Neuronal stem cell (in vitro differentiated cells): ENCODE measurements at regions not wholly inside any gene's neighbourhood (a gene's known extent, or its start where the extent isn't known, plus 50 kb on each side); places are given as distances from the start of the nearest gene placed in this dataset.
A peak's percentile ranks its signal among the peaks of the same experiment; 100 is the strongest.

Experiments
- DNase-seq: peaks from one replicate; pipeline ENCODE4 v3.0.0-alpha.2; 2013; ENCODE audit warnings: low spot score
- H2AFZ ChIP-seq: one replicate; pipeline ENCODE4 v1.6.1; 2013; ENCODE audit warnings: mild to moderate bottlenecking, low read length, inconsistent platforms
- H2AK5ac ChIP-seq: 2 replicates; pipeline ENCODE4 v1.6.1; 2013; ENCODE audit warnings: low read depth, mild to moderate bottlenecking, inconsistent platforms, low read length, moderate library complexity, mixed read lengths
- H2BK120ac ChIP-seq: 2 replicates; pipeline ENCODE4 v1.6.1; 2013; ENCODE audit warnings: low read depth, mild to moderate bottlenecking, inconsistent platforms, low read length, moderate library complexity, mixed read lengths
- H2BK12ac ChIP-seq: one replicate; pipeline ENCODE4 v1.6.1; 2013; ENCODE audit warnings: low read length, inconsistent platforms
- H2BK15ac ChIP-seq: 2 replicates; pipeline ENCODE4 v1.6.1; 2013; ENCODE audit warnings: mild to moderate bottlenecking, low read length, inconsistent platforms, mixed read lengths
- H2BK5ac ChIP-seq: one replicate; pipeline ENCODE4 v1.6.1; 2013; ENCODE audit warnings: inconsistent platforms, mild to moderate bottlenecking, low read length, moderate library complexity
- H3K14ac ChIP-seq: one replicate; pipeline ENCODE4 v1.6.1; 2013; ENCODE audit warnings: low read length, inconsistent platforms
- H3K18ac ChIP-seq: 2 replicates; pipeline ENCODE4 v1.6.1; 2013; ENCODE audit warnings: low read length, inconsistent platforms
- H3K23ac ChIP-seq: 2 replicates; pipeline ENCODE4 v1.6.1; 2013; ENCODE audit warnings: low read depth, mild to moderate bottlenecking, mixed read lengths, low read length, inconsistent platforms; ENCODE audit not compliant: poor library complexity
- H3K27ac ChIP-seq: replicated peaks from 3 replicates; pipeline ENCODE4 v1.5.1; 2013; ENCODE audit warnings: low read length, inconsistent platforms
- H3K27me3 ChIP-seq, 3 experiments: 2 replicates each; pipeline ENCODE4 v1.6.1; 2013; ENCODE audit warnings: low read length in 3 of 3, mild to moderate bottlenecking in 2 of 3, inconsistent platforms in 1 of 3, low read depth in 1 of 3, mixed read lengths in 1 of 3, moderate library complexity in 1 of 3; ENCODE audit not compliant: control insufficient read depth in 3 of 3, insufficient read depth in 3 of 3
- H3K36me3 ChIP-seq, 2 donors: replicated peaks in 1 of 2; 2 replicates each; pipeline ENCODE4 v1.6.1; 2013; ENCODE audit warnings: low read length in 2 of 2; ENCODE audit not compliant: control insufficient read depth in 2 of 2, insufficient read depth in 2 of 2
- H3K4ac ChIP-seq: 2 replicates; pipeline ENCODE4 v1.6.1; 2013; ENCODE audit warnings: inconsistent platforms, mild to moderate bottlenecking, low read length, moderate library complexity
- H3K4me1 ChIP-seq, 2 donors: 1 replicate in 1 of 2; 2 replicates in 1 of 2; pipeline ENCODE4 v1.6.1; 2013; ENCODE audit warnings: low read length in 2 of 2, low read depth in 1 of 2; ENCODE audit not compliant: control insufficient read depth in 2 of 2, insufficient read depth in 1 of 2
- H3K4me2 ChIP-seq: one replicate; pipeline ENCODE4 v1.6.1; 2013; ENCODE audit warnings: mild to moderate bottlenecking, low read length, inconsistent platforms; ENCODE audit not compliant: insufficient read depth, poor library complexity, severe bottlenecking
- H3K4me3 ChIP-seq, 2 donors: 2 replicates each; pipeline ENCODE4 v1.5.1; 2013; ENCODE audit warnings: low read length in 2 of 2, mild to moderate bottlenecking in 2 of 2, inconsistent platforms in 1 of 2, moderate library complexity in 1 of 2
- H3K79me1 ChIP-seq: one replicate; pipeline ENCODE4 v1.6.1; 2013; ENCODE audit warnings: low read depth, mild to moderate bottlenecking, inconsistent platforms, low read length, moderate library complexity
- H3K9ac ChIP-seq: one replicate; pipeline ENCODE4 v1.6.1; 2013; ENCODE audit warnings: mild to moderate bottlenecking, low read depth, low read length, inconsistent platforms; ENCODE audit not compliant: poor library complexity
- H3K9me3 ChIP-seq, 2 donors: replicated peaks in 1 of 2; 2 replicates each; pipeline versions ENCODE3 to v1.6.1; 2013; ENCODE audit warnings: low read length in 2 of 2, mild to moderate bottlenecking in 2 of 2, inconsistent platforms in 1 of 2, low read depth in 1 of 2, mixed read lengths in 1 of 2, moderate library complexity in 1 of 2; ENCODE audit not compliant: control insufficient read depth in 2 of 2, insufficient read depth in 1 of 2
- H4K8ac ChIP-seq: one replicate; pipeline ENCODE4 v1.6.1; 2013; ENCODE audit warnings: low read depth, mild to moderate bottlenecking, inconsistent platforms, low read length, moderate library complexity
- H4K91ac ChIP-seq: one replicate; pipeline ENCODE4 v1.6.1; 2013; ENCODE audit warnings: low read length, low read depth, mild to moderate bottlenecking, inconsistent platforms; ENCODE audit not compliant: poor library complexity
- WGBS, 2 donors: extraction: QIAGEN DNeasy Blood & Tissue Kit; methylation state at CpG; one replicate each; pipeline ENCODE4 v1.1.7; 2013; ENCODE audit warnings: missing lambda C conversion rate in 2 of 2, mixed read lengths in 1 of 2; ENCODE audit not compliant: insufficient read length in 2 of 2, insufficient replicate concordance in 1 of 2; ENCODE audit errors: extremely low coverage in 2 of 2; 5-methylcytosine and 5-hydroxymethylcytosine counted together

- no peaks in the 10 kb centered on the region for H3K36me3 ChIP-seq
- H2BK15ac ChIP-seq: no peak overlapping the region
- no peak overlapping the region for H4K8ac ChIP-seq
- H3K4me1 ChIP-seq: peaks cover 0 to 7% of the 10 kb centered on the region in 2 donors
- H3K14ac ChIP-seq: no peak overlapping the region
- no CpG with 5 or more reads among the region's 1 CpG for WGBS, 2 donors
- no peak overlapping the region for H3K4me2 ChIP-seq
- no peak for DNase-seq
- no peak overlapping the region for H3K18ac ChIP-seq
- no peaks in the 10 kb centered on the region for H3K79me1 ChIP-seq
- H3K23ac ChIP-seq: no peak overlapping the region
- no peak overlapping the region for H2BK12ac ChIP-seq
- H3K9me3 ChIP-seq: no peaks in the 10 kb centered on the region
- no peaks in the 10 kb centered on the region for H3K27me3 ChIP-seq
- no peak overlapping the region for H4K91ac ChIP-seq
- no peak overlapping the region for H3K4me3 ChIP-seq
- H3K4ac ChIP-seq: no peak overlapping the region
- no peak overlapping the region for H2BK120ac ChIP-seq
- no peak overlapping the region for H2AFZ ChIP-seq
- H2AK5ac ChIP-seq: no peak overlapping the region
- H3K27ac ChIP-seq: no peak overlapping the region
- H3K9ac ChIP-seq: no peak overlapping the region
- H2BK5ac ChIP-seq: no peak overlapping the region
These were observed 121.7 kb upstream of the NR3C1 start for GRCh38 chr5:143525176-143525575.

- H3K4me3 ChIP-seq: no peak overlapping the region
- no peak overlapping the region for H4K91ac ChIP-seq
- no peak overlapping the region for H2BK5ac ChIP-seq
- H3K79me1 ChIP-seq: no peaks in the 10 kb centered on the region
- no peak overlapping the region for H3K18ac ChIP-seq
- no peak for DNase-seq
- H2AFZ ChIP-seq: no peak overlapping the region
- H3K14ac ChIP-seq: no peak overlapping the region
- no peak overlapping the region for H2BK15ac ChIP-seq
- H3K23ac ChIP-seq: no peak overlapping the region
- no peaks in the 10 kb centered on the region for H3K36me3 ChIP-seq
- no peaks in the 10 kb centered on the region for H3K27me3 ChIP-seq
- H3K4me1 ChIP-seq: peaks cover 0 to 7% of the 10 kb centered on the region in 2 donors
- no peak overlapping the region for H2AK5ac ChIP-seq
- no CpG with 5 or more reads among the region's 2 CpGs for WGBS, 2 donors
- H3K4me2 ChIP-seq: no peak overlapping the region
- H3K4ac ChIP-seq: no peak overlapping the region
- no peaks in the 10 kb centered on the region for H3K9me3 ChIP-seq
- no peak overlapping the region for H2BK12ac ChIP-seq
- no peak overlapping the region for H3K27ac ChIP-seq
- no peak overlapping the region for H4K8ac ChIP-seq
- H3K9ac ChIP-seq: no peak overlapping the region
- no peak overlapping the region for H2BK120ac ChIP-seq
These were observed 121.0 kb upstream of the NR3C1 start for GRCh38 chr5:143524338-143524945.

- Histone ChIP-seq H3K14ac (no peak overlapping the region), H4K8ac (no peak overlapping the region), H3K79me1 (no peaks in the 10 kb centered on the region), H3K4me3 (no peak overlapping the region), H2BK15ac (no peak overlapping the region), H3K27me3 (no peaks in the 10 kb centered on the region), H3K4me2 (no peak overlapping the region), H3K4ac (no peak overlapping the region), H2AFZ (peak overlapping the region; percentile 1), H3K18ac (no peak overlapping the region), H3K36me3 (no peaks in the 10 kb centered on the region), H3K9ac (no peak overlapping the region), H3K9me3 (no peaks in the 10 kb centered on the region), H2BK5ac (no peak overlapping the region), H3K27ac (no peak overlapping the region), H2AK5ac (no peak overlapping the region), H4K91ac (no peak overlapping the region), H3K4me1 (peaks cover 0 to 7% of the 10 kb centered on the region in 2 donors), H3K23ac (no peak overlapping the region), H2BK12ac (no peak overlapping the region), H2BK120ac (no peak overlapping the region)
- WGBS, 2 donors: no CpG with 5 or more reads among the region's 4 CpGs
- peak; percentile 15 for DNase-seq
These were observed 118.4 kb upstream of the NR3C1 start for GRCh38 chr5:143521846-143522400.

GRCh38 chr5:143521141-143521540, 117.7 kb upstream of the NR3C1 start:
- Histone ChIP-seq H3K18ac (no peak overlapping the region), H4K91ac (no peak overlapping the region), H3K23ac (no peak overlapping the region), H3K79me1 (no peaks in the 10 kb centered on the region), H2AFZ (no peak overlapping the region), H3K27me3 (no peaks in the 10 kb centered on the region), H2AK5ac (no peak overlapping the region), H3K27ac (no peak overlapping the region), H2BK15ac (no peak overlapping the region), H2BK120ac (no peak overlapping the region), H4K8ac (no peak overlapping the region), H3K4me2 (no peak overlapping the region), H3K9ac (no peak overlapping the region), H3K9me3 (no peaks in the 10 kb centered on the region), H3K36me3 (no peaks in the 10 kb centered on the region), H3K14ac (no peak overlapping the region), H2BK5ac (no peak overlapping the region), H3K4me3 (no peak overlapping the region), H2BK12ac (no peak overlapping the region), H3K4ac (no peak overlapping the region), H3K4me1 (peaks cover under 1 to 7% of the 10 kb centered on the region in 2 donors)
- no CpG with 5 or more reads among the region's 4 CpGs for WGBS, 2 donors
- no peak for DNase-seq
